Mammary epithelial cell (primary cell): ENCODE measurements at regions not wholly inside any gene's neighbourhood (a gene's known extent, or its start where the extent isn't known, plus 50 kb on each side); places are given as distances from the start of the nearest gene placed in this dataset.

Experiments used
- CTCF ChIP-seq, 2 donors: IDR thresholded peaks in 1 of 2; conservative IDR thresholded peaks in 1 of 2; 2 replicates each; pipeline ENCODE4 v1.5.1; 2011 to 2012; ENCODE audit warnings: inconsistent platforms in 2 of 2, low read length in 2 of 2, mild to moderate bottlenecking in 2 of 2, control low read depth in 1 of 2, low read depth in 1 of 2; ENCODE audit not compliant: insufficient read depth in 1 of 2; ENCODE audit errors: extremely low read depth in 1 of 2
- EZH2 ChIP-seq: IDR thresholded peaks from 2 replicates; pipeline ENCODE4 v1.6.1; 2012; ENCODE audit warnings: low read length, inconsistent platforms, borderline replicate concordance

GRCh38 chr13:37211487-37211886, 106.0 kb upstream of the CSNK1A1L start:
- no peak for TF ChIP-seq EZH2
- no peak for TF ChIP-seq CTCF (conservative IDR thresholded peaks at IDR 0.05 in 1 of 2, IDR thresholded peaks at IDR 0.05 in 1 of 2; ENCODE audit: extremely low read depth in 1 of 2, insufficient read depth in 1 of 2, low read depth in 1 of 2, low read length in 2 of 2)
